HG02759 (cell line): ENCODE measurements at regions not wholly inside any gene's neighbourhood (a gene's known extent, or its start where the extent isn't known, plus 50 kb on each side); places are given as distances from the start of the nearest gene placed in this dataset.
"Not testable (repeated sequence)": the region's sequence is repeated elsewhere in the genome, so short reads cannot be mapped to it uniquely, and the experiment has no call there.

ENCODE experiments used
- ATAC-seq: cut with Tn5 transposase; IDR thresholded peaks from one replicate; pipeline ENCODE4 v1.9.1; 2021; ENCODE audit warnings: mild to moderate bottlenecking, moderate library complexity; ENCODE audit not compliant: unreplicated experiment

- no peak for ATAC-seq
Observed at GRCh38 chr1:104646233-104646632, 896.5 kb downstream of the AMY1C start.

- peak; percentile 76 for ATAC-seq
Observed at GRCh38 chr1:104648269-104648691, 898.6 kb downstream of the AMY1C start.

GRCh38 chr1:104664374-104664773 lies 914.7 kb downstream of the AMY1C start:
- not testable (repeated sequence) for ATAC-seq

GRCh38 chr1:104665300-104665699 lies 915.6 kb downstream of the AMY1C start:
- no peak for ATAC-seq

- ATAC-seq = no peak
Observed at GRCh38 chr1:104671684-104672353, 922.1 kb downstream of the AMY1C start.

GRCh38 chr1:104699433-104699832 lies 949.7 kb downstream of the AMY1C start:
- no peak for ATAC-seq

- ATAC-seq = no peak
Observed at GRCh38 chr1:104702731-104703130, 953.0 kb downstream of the AMY1C start.

- peak; percentile 68 for ATAC-seq
Observed at GRCh38 chr1:104706631-104707147, 957.0 kb downstream of the AMY1C start.

- no peak for ATAC-seq
Observed at GRCh38 chr1:104718752-104719151, 969.1 kb downstream of the AMY1C start.

GRCh38 chr1:104720741-104721140 lies 971.0 kb downstream of the AMY1C start:
- ATAC-seq = no peak

- no peak for ATAC-seq
Observed at GRCh38 chr1:104726917-104727316, 977.2 kb downstream of the AMY1C start.

GRCh38 chr1:104733866-104734265 lies 984.2 kb downstream of the AMY1C start:
- no peak for ATAC-seq

GRCh38 chr1:104745875-104746274 lies 996.2 kb downstream of the AMY1C start:
- no peak for ATAC-seq

GRCh38 chr1:104746994-104747393 lies 997.3 kb downstream of the AMY1C start:
- ATAC-seq = peak; percentile 72

GRCh38 chr1:104760017-104760416 lies 1010.3 kb downstream of the AMY1C start:
- ATAC-seq = peak; percentile 90

- ATAC-seq = no peak
Observed at GRCh38 chr1:104761961-104762570, 1012.4 kb downstream of the AMY1C start.

- ATAC-seq = peak; percentile 84
Observed at GRCh38 chr1:104765085-104765484, 1015.4 kb downstream of the AMY1C start.

GRCh38 chr1:104768466-104768865 lies 1018.8 kb downstream of the AMY1C start:
- ATAC-seq = peak; percentile 67

- peak; percentile 61 for ATAC-seq
Observed at GRCh38 chr1:104780470-104781078, 1030.9 kb downstream of the AMY1C start.

- no peak for ATAC-seq
Observed at GRCh38 chr1:104785575-104786187, 1036.0 kb downstream of the AMY1C start.

GRCh38 chr1:104787866-104788510 lies 1038.3 kb downstream of the AMY1C start:
- no peak for ATAC-seq
